DMS114 treated with DMSO at 0.1 percent for 48 hours (cell line): ENCODE measurements at regions not wholly inside any gene's neighbourhood (a gene's known extent, or its start where the extent isn't known, plus 50 kb on each side); places are given as distances from the start of the nearest gene placed in this dataset.

Experiments used
- DNase-seq: peaks from one replicate; lab custom pipeline; 2025; ENCODE audit not compliant: unreplicated experiment; lab: John Stamatoyannopoulos, UW

DNA sequence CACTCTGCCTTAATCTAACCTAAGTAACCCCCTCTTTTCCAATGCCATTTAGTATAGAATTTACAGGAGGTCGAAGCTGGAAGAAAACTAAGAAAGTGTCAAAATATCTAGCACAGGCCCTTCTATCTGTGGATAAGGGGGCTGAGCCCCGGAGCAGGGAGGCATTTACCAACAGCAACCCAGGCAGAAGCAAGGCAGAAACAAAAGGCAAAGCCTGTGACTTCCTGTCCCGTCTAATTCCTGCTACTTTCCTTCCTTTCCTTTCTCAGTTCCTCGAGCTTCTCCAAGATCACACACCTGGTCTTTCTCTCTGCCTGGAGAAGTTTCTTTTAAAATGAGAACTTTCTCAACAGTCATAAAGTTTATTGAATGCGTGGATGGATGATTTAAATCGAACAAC is 146.0 kb downstream of the FOXA2 start:
- DNase-seq: no peak

DNA sequence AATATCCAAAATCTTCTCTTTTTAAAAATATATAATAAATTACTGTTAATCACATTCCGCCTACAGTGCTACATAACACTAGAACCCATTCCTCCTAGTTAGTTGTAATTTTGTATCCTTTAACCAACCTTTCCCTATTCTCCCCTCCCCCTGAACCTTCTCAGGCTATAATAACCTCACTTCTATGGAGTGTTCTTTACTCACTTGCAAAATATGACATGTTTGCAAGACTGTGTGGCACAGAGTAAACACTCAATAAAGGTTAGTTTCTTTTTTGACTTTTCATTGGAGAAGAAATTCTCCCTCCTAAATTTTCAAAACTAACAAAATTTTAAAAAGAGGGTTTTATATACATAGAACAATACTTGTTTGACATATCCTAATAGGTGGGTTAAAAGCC is 147.0 kb downstream of the FOXA2 start:
- no peak for DNase-seq

DNA sequence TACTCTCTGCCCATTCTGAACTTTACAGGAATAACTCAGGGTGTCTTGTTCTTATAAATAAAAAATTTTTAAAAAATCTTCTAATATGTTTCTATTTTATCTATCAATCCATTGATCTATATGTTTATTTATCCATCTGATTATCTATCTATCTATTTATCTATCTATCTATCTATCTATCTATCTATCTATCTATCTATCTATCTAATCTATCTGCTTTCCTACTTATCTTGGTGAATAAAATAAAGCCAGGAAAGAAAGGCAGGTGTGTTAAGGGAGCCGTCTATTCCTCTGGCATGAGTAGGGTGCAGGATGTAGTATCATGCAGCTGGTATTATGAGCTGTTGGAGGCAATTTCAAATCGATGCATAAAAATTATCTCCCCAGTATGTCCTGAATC is 153.0 kb downstream of the FOXA2 start:
- no peak for DNase-seq

DNA sequence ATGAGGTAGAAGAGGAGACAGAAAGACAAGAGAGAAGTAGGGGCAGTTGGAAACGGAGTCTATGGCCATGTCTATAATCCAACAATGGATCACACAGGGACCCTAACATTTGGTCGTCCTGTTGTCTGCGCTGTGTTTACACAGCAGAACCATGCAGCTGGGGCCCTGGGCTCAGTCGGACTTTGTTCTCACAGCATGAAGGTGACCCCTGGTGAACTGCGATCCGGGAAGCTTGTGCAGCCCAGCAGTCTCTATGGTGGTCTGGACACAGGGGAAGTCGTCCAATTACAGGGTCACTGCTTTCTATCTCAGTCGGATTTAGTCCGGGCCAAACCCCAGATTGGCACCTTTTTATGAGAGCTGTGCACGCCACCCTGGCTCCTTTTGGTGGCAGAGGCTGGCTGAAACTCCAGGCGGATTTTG is 153.6 kb downstream of the FOXA2 start:
- DNase-seq: no peak

DNA sequence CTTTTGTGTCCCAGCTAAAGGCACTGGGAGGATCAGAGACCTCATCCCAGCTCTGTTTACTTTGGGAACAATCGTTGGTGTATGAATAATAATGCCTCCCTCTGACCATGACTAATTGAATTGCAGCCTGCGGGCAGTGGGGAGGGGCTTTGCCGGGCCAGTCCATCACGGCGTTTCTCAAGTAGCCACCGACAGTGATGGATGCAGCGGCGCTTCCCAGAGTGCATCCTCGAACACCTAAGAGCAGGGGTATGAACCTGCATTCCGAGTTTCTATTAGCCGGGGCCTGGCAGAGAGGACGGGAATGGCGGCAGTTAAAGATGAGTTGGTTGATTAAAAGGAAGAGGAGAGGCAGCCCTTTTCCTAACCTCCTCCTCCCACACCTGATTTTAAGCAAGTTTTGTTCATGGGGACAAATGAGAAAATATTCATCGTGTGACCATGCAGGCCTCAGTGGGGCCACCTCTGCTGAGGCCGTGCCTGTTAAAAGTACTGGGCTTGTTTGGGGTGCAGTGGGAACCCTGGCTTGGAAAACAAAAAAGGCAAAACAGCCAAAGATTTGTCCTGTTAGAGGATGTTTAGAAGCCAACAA is 154.1 kb downstream of the FOXA2 start:
- DNase-seq: no peak

DNA sequence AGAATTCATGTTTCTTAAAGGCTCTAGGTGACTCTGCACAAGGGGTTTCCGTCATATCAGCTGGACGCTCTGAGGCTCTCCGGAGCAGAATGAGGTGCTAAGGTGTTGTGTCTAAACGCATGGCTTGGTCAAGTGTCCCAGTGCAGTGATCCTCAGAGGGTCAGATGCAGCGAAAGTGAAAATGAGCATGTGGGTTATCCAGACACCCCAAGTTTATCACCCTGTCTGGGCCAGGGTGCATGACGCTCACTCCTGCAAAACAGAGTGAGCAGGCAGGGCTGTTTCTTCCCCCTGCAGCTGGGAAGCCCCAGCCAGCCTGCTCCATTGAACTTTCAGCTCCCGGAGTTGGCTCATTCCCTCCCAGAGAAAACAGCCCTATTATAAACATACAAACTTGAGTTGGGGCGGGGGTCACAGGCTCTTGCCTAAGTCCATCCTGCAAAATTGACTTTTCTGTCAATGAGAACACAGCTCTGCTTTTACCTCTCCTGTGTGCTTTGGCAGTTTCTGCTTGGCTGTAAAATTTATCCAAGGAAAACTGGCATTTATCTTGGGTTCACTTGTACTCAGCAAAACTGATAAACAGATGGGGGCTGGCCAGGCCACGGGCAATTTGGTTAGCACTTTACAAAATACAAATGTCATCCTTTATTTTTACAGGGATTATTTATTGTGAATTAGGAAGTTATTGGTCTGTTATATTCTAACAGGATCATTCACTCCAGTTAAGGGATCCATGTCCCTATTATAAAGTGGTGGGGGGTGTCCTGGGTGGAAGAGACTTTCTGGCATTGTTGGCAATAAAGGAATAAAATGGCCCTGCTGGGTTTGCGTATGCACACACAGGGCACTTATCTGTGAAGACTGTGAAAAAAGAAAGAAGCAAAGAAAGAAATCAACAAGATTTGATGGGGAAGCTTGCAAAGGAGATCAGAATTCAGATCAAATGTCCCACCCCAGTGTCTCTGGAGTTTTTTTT is 154.9 kb downstream of the FOXA2 start:
- no peak for DNase-seq

DNA sequence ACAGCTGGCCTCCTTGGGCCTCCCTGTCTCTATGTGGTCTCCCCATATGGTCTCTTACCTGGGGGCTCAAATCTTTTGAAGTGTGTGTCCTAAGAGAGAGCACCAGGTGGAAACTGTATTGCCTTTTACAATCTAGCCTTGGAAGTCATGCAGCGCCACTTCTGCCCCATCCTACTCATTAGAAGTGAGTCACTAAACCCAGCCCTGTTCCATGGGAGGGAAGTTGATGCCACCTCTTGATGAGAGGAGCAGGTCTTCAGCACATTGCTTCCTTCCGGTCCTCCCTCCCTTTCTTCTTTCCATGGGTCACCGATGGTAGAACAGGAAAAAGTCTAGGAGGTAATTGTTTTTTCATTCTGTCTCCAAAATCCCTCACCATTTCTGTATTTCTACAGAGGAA is 156.3 kb downstream of the FOXA2 start:
- no peak for DNase-seq

DNA sequence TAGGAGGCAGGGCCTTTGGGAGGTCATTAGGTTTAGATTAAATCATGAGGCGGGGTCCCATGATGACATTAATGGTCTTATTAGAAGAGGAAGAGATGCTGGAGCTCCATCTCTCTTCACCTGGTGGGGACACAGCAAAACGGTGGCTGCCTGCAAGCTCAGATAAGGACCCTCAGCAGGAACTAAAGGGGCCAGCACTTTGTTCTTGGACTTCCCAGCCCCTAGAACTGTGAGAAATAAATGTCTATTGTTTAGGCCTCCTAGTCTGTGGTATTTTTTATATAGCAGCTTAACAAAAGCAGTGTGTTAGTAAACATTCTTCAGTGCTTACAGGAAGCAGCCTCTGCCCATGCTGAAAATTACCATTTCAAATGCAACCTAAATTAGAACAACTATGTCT is 157.6 kb downstream of the FOXA2 start:
- DNase-seq: no peak

DNA sequence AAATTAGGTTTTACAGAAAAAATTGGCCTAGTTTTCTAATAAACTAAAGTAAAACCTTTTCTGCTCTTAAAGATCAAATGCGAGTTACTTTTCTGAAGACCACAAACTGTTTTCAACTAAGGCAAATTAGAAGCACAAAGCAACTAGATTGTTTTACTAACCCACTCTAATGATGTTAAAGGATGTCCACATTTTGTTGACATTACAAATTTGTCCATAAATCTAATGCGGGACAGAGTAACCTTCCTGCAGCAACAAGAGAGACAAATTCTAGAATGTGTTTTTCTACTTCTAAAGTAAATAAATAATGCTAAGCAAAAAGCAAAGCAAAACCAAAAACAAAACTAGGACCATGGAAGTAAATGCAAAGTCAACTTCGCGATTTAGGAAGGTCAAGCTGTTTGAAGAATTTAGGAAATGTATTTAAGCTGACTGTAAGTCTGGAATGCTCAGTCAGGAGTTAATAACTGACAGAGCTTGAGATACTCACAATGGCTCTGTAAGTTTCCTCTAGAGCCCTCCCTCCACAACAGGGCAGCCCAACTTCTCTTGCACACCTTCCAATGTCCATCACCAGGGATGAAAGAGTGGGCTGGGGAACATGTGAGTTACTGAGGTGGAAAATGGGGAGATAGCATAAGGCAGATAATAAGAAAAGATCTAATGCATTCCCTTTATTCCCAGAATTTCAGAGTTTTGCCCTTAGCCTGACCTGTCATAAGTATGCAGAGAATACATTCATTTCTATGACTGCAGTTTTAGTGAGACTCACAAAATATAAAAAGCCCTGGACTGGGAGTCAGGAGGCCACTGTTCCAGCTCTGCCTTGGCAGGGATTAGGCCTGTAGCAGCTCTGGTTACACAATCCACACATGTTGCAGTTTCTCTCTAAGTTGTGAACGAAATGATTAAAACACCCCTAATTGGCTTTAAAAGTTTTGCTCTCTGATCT is 158.8 kb downstream of the FOXA2 start:
- no peak for DNase-seq

DNA sequence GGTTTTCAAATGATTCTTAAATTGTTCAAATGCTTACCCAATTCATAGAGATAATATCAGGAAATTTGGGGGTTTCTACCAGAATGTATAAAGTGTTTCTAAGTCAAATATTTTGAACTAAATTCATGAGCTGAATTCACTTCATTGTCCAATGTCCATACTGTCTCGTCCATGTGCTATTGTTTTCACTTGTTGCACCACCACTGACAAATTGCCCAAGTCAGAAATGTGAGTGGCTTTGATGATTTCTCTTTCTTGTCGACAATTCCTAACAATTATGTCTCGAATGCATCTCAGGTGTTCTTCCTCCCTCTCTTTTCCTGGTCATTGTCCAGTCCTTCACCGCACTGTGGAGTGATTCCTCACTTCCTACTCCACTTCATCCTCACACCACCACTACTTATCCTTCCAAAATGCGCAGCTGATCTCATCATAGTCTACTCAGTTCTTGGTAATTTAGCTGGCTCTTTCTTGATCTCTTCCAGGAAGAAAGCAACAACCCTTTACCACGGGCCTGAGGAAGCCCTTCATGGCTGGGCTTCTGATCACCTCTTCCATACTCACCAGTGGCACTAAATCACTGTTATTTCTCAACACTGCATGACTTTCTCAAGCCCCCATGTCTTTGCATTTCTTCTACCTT is 161.1 kb downstream of the FOXA2 start:
- no peak for DNase-seq

DNA sequence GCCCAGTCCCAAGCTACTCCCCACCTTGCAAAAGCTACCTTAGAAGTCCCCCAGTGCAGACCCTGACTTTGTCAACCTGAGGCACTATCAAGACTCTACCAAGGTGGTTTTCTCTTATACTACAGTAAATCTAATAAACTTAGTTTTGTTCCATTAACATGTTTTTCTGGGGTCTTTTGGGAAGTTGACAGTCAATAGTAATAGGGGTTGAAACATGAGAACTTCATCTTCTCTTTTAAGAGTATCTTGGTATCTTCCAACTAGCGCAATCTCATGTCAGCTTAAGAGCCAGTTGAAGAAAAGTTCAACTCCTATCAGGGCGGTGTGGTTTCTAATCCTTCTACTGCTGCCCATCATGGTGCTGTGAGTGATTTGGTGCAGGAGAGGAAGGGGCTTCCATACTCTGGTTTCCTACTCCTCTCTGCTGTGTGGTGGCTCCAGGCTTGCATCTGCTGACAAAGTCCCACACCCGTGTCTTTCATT is 164.2 kb downstream of the FOXA2 start:
- no peak for DNase-seq

DNA sequence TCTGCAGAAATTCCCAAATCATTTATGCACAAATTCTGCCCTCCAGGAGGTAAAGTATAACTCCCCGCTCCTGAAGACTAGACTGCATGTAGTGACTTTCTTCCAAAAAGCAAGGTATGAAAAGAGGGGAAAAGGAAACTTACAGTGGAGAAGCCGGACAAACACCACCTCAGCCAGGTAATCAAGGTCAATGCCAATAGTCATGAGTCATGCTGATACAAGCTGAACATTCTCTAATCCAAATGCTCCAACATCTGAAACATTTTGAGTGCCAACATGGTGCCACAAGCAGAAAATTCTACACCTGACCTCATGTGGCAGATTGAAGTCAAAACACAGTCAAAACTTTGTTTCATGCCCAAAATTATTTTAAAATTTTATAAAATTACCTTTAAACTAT is 165.6 kb downstream of the FOXA2 start:
- DNase-seq: no peak

DNA sequence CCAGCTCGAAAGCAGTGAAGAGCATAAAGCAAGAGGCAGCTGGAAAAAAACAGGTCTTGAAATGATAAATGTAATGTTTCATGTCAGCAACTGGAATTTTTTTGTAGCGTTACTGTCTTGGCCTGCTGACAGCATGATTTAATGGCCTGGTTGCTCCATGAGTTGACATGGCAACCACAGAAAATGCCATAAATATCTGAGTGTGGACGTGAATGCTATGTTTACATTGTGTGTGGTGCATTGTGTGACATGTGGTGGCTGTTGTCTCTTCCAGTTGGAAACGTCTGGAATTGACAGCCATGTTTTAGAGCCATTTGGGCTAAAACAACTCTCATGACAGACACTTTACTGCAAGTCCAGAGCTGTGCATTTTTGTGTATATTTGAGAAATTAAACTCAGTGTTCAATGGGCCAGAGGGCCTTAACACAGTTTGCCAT is 170.0 kb downstream of the FOXA2 start:
- DNase-seq: no peak

DNA sequence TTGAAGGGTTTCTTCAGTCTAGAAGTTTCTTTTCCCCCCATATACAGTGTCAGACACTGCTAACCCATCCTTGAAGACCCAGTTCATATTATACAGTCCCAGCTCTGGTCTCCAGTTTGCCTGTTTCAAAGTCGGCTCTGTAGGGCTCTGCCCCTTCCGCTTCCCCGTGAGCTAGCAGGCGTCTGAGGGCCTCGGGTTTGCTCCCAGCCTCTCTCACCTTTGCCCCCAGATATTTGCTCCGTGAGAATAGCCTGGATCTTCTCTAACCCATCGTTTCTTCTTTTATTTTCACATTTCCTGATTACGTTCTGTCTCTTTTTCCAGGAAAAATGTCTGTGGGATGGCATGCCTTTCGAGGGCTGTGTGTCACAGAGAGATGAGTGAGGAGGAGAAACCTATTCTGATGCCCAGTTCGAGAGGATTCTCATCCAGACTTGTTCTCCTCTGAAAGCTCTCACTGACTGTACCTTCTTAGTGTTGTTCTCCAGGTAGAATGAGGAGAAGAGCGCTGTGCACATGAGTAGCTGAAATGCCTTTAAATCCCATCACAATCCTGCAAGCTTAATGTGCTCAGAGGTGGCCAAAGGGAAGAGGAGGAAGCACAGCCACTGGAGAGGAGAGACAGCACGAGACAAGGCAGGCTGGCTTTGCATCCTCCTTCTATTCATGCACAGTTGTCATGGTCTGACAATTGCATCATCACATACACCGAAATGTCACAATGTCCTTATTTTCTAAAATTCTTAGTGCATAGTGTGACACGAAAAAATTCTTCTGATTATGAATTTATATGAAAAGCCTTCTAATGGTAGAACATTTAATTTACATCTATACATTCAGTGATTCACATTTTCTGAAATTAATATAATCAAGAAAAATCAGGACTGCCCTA is 171.1 kb downstream of the FOXA2 start:
- DNase-seq: no peak

DNA sequence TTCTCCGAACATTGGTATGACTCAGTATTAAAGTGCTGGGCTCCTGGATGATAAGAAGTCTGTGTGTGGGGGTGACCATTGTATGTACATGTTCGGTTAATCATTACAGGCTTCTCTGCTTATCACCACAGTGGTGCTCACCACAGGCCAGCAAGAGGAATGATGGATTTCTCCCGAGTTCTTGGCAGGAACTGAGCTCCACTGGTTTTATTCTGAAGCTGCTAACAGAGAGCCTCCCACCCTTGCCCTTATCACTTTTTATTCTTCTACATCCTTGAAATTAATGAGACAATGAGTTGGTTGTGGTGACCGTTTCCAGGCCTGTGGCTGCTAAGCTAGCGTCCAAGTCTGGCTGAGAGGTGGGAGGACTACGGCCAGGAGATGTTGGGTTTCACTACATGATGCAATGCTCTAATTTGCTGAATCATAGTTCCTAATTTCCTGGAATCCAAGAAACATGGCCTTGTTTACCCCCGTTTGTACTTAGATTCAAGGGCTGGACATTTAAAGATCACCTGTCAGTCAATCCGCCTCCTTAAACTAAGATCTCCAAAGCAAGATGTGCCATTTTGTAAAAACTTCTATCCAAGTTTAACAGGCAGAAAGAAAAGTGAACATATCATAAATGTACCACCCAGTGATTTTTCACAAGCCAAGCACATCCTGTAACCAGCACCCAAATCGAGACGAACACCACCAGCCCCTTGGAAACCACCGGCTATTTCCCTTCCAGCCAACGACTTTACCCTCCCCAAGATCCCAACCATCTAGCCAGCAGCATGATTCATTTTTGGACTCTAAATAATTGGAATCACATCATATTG is 172.5 kb downstream of the FOXA2 start:
- DNase-seq: no peak

DNA sequence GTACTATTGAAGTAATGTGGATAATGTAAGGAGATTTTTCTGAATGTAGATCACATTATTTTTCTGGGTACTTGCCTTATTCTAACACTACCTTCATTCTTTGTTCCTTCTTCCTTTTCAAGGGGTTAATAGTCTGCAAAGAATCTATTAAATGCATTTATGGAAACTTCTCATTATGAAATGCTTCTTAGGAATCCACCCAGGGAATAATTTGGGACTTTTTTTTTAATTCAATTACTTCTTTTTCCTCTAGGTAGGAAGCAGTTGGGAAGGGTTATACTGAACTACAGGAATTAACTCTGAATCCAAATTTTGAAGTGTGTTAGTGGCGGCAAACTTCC is 173.1 kb downstream of the FOXA2 start:
- no peak for DNase-seq

DNA sequence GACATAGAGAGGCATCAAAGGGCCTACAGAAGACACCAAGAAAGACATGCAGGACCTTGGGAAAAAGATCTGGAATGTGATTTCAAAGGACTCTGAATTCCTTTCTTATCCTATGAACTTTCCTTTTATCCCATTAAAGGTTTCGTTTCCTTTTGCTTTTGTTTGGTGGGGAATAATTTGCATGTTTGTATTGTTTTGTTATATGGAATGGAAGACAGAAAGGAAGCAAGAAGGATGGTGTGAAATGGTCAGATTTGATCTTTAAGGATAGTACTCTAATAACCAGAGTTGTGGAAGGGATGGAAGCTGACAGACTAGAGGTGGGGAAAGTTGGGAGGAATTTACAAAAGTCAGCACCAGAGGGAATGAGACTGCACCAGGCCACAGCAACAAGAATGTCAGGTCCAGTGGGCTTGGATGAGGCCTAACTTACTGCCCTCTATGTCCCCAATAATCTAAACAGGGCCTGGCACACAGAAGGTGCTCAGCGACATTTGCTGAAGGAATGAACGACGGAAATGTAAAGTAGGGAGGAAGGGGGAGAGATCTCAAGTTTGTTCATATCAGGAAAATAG is 173.7 kb downstream of the FOXA2 start:
- no peak for DNase-seq

DNA sequence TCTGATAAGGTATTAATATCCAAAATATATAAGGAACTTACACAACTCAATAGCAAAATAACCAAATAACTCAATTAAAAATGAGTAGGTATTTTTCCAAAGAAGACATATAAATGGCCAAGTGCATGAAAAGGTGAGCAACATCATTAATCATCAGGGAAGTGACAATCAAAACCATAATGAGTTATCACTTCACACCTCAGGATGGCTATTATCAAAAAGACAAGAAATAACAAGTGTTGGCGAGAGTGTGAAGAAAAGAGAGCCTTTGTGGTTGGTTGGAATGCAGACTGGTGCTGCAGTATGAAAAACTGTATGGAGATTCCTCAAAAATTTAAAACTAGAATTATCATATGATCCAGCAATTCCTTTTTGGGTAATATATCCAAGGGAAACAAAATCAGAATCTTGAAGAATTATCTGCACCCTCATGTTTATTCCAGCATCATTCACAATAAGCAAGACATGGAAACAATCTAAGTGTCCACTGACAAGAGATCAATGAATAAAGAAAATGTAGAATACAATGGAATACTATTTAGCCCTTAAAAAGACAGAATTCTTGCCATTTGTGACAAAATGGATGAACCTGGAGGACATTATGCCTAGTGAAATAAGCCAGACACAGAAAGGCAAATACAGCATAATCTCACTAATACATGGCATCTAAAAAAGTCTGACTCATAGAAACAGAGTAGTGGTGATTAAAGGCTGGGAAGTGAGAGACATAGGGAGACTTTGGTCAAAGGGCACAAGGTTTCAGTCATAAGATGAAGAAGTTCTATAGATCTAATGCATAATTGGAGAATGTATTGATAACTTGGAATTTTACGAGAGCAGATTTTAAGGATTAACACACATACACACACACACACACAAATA is 175.6 kb downstream of the FOXA2 start:
- DNase-seq: no peak
